ENCODE measurements at regions not wholly inside any gene's neighbourhood (a gene's known extent, or its start where the extent isn't known, plus 50 kb on each side); places are given as distances from the start of the nearest gene placed in this dataset.

GRCh38 chr20:52880997-52881396 lies 91.2 kb upstream of the TSHZ2 start:
- H3K27me3 Mint-ChIP-seq: no peaks in the 10 kb centered on the region
- no peaks in the 10 kb centered on the region for H3K4me1 Mint-ChIP-seq

GRCh38 chr20:52880259-52880658 lies 91.9 kb upstream of the TSHZ2 start:
- peaks cover 2% of the 10 kb centered on the region for H3K36me3 Mint-ChIP-seq
- H3K27ac Mint-ChIP-seq: no peak overlapping the region
- H3K4me1 Mint-ChIP-seq: no peaks in the 10 kb centered on the region
- no peaks in the 10 kb centered on the region for H3K27me3 Mint-ChIP-seq
- no peaks in the 10 kb centered on the region for H3K9me3 Mint-ChIP-seq
- no peak overlapping the region for H3K4me3 Mint-ChIP-seq

More at GRCh38 chr20:52880997-52881396, 91.2 kb upstream of the TSHZ2 start:
- no peaks in the 10 kb centered on the region for H3K9me3 Mint-ChIP-seq
- H3K27ac Mint-ChIP-seq: no peak overlapping the region
- peaks cover 2% of the 10 kb centered on the region for H3K36me3 Mint-ChIP-seq
- H3K4me3 Mint-ChIP-seq: no peak overlapping the region

GRCh38 chr20:52874241-52874640 lies 97.9 kb upstream of the TSHZ2 start:
- no peaks in the 10 kb centered on the region for H3K27me3 Mint-ChIP-seq
- no peak overlapping the region for H3K27ac Mint-ChIP-seq
- peaks cover under 1% of the 10 kb centered on the region for H3K36me3 Mint-ChIP-seq
- H3K4me1 Mint-ChIP-seq: peaks cover 14% of the 10 kb centered on the region
- peaks cover under 1% of the 10 kb centered on the region for H3K9me3 Mint-ChIP-seq
- H3K4me3 Mint-ChIP-seq: no peak overlapping the region

GRCh38 chr20:52869698-52870501 lies 102.3 kb upstream of the TSHZ2 start:
- H3K4me1 Mint-ChIP-seq: peaks cover 23% of the 10 kb centered on the region
- H3K36me3 Mint-ChIP-seq: peaks cover 4% of the 10 kb centered on the region
- peaks cover 5% of the 10 kb centered on the region for H3K9me3 Mint-ChIP-seq
- H3K4me3 Mint-ChIP-seq: no peak overlapping the region
- peak overlapping the region; percentile 25 for H3K27ac Mint-ChIP-seq
- H3K27me3 Mint-ChIP-seq: no peaks in the 10 kb centered on the region

- Mint-ChIP-seq H3K27me3 (no peaks in the 10 kb centered on the region), H3K27ac (no peak overlapping the region), H3K36me3 (peaks cover 4% of the 10 kb centered on the region), H3K4me3 (no peak overlapping the region), H3K9me3 (peaks cover 5% of the 10 kb centered on the region), H3K4me1 (peaks cover 30% of the 10 kb centered on the region)
Measured at GRCh38 chr20:52869276-52869675, 102.9 kb upstream of the TSHZ2 start.

- H3K27me3 Mint-ChIP-seq: no peaks in the 10 kb centered on the region
- H3K9me3 Mint-ChIP-seq: peaks cover 10% of the 10 kb centered on the region
- peaks cover 4% of the 10 kb centered on the region for H3K36me3 Mint-ChIP-seq
- H3K4me3 Mint-ChIP-seq: no peak overlapping the region
- peaks cover 34% of the 10 kb centered on the region for H3K4me1 Mint-ChIP-seq
- H3K27ac Mint-ChIP-seq: no peak overlapping the region
Measured at GRCh38 chr20:52867305-52867704, 104.9 kb upstream of the TSHZ2 start.

GRCh38 chr20:52864916-52865605 lies 107.1 kb upstream of the TSHZ2 start:
- H3K9me3 Mint-ChIP-seq: peaks cover 10% of the 10 kb centered on the region
- no peak overlapping the region for H3K27ac Mint-ChIP-seq
- H3K36me3 Mint-ChIP-seq: peaks cover 4% of the 10 kb centered on the region
- peaks cover 28% of the 10 kb centered on the region for H3K4me1 Mint-ChIP-seq
- H3K4me3 Mint-ChIP-seq: no peak overlapping the region
- H3K27me3 Mint-ChIP-seq: no peaks in the 10 kb centered on the region

- Mint-ChIP-seq H3K4me3 (no peak overlapping the region), H3K27me3 (no peaks in the 10 kb centered on the region), H3K4me1 (peaks cover 5% of the 10 kb centered on the region), H3K36me3 (no peaks in the 10 kb centered on the region), H3K27ac (no peak overlapping the region), H3K9me3 (peaks cover 5% of the 10 kb centered on the region)
Measured at GRCh38 chr20:52859156-52859876, 112.8 kb upstream of the TSHZ2 start.

- H3K4me1 Mint-ChIP-seq: no peaks in the 10 kb centered on the region
- H3K27me3 Mint-ChIP-seq: no peaks in the 10 kb centered on the region
- no peaks in the 10 kb centered on the region for H3K9me3 Mint-ChIP-seq
- no peak overlapping the region for H3K4me3 Mint-ChIP-seq
- no peaks in the 10 kb centered on the region for H3K36me3 Mint-ChIP-seq
- no peak overlapping the region for H3K27ac Mint-ChIP-seq
Measured at GRCh38 chr20:52852714-52853113, 119.4 kb upstream of the TSHZ2 start.

GRCh38 chr20:52847731-52848359 lies 124.3 kb upstream of the TSHZ2 start:
- Mint-ChIP-seq H3K36me3 (no peaks in the 10 kb centered on the region), H3K4me1 (peaks cover 20% of the 10 kb centered on the region), H3K9me3 (no peaks in the 10 kb centered on the region), H3K27me3 (no peaks in the 10 kb centered on the region), H3K27ac (no peak overlapping the region), H3K4me3 (no peak overlapping the region)

GRCh38 chr20:52847029-52847660 lies 125.0 kb upstream of the TSHZ2 start:
- Mint-ChIP-seq H3K4me1 (peaks cover 20% of the 10 kb centered on the region), H3K4me3 (no peak overlapping the region), H3K27me3 (no peaks in the 10 kb centered on the region), H3K36me3 (no peaks in the 10 kb centered on the region), H3K27ac (no peak overlapping the region), H3K9me3 (no peaks in the 10 kb centered on the region)

- Mint-ChIP-seq H3K36me3 (no peaks in the 10 kb centered on the region), H3K9me3 (no peaks in the 10 kb centered on the region), H3K4me1 (peaks cover 20% of the 10 kb centered on the region), H3K27me3 (no peaks in the 10 kb centered on the region), H3K27ac (no peak overlapping the region), H3K4me3 (no peak overlapping the region)
Measured at GRCh38 chr20:52845044-52845443, 127.1 kb upstream of the TSHZ2 start.

- Mint-ChIP-seq H3K36me3 (no peaks in the 10 kb centered on the region), H3K9me3 (no peaks in the 10 kb centered on the region), H3K27me3 (no peaks in the 10 kb centered on the region), H3K27ac (no peak overlapping the region), H3K4me3 (no peak overlapping the region), H3K4me1 (peaks cover 20% of the 10 kb centered on the region)
Measured at GRCh38 chr20:52843425-52843824, 128.7 kb upstream of the TSHZ2 start.

- Mint-ChIP-seq H3K36me3 (no peaks in the 10 kb centered on the region), H3K27ac (no peak overlapping the region), H3K4me3 (no peak overlapping the region), H3K4me1 (peaks cover 9% of the 10 kb centered on the region), H3K27me3 (no peaks in the 10 kb centered on the region), H3K9me3 (no peaks in the 10 kb centered on the region)
Measured at GRCh38 chr20:52841003-52841402, 131.2 kb upstream of the TSHZ2 start.

GRCh38 chr20:52840041-52840440 lies 132.1 kb upstream of the TSHZ2 start:
- H3K36me3 Mint-ChIP-seq: no peaks in the 10 kb centered on the region
- H3K27ac Mint-ChIP-seq: no peak overlapping the region
- no peaks in the 10 kb centered on the region for H3K27me3 Mint-ChIP-seq
- no peaks in the 10 kb centered on the region for H3K9me3 Mint-ChIP-seq
- H3K4me3 Mint-ChIP-seq: no peak overlapping the region
- H3K4me1 Mint-ChIP-seq: peaks cover 5% of the 10 kb centered on the region
